Chondrocyte (in vitro differentiated cells): ENCODE measurements at regions not wholly inside any gene's neighbourhood (a gene's known extent, or its start where the extent isn't known, plus 50 kb on each side); places are given as distances from the start of the nearest gene placed in this dataset.
"Not testable (repeated sequence)": the region's sequence is repeated elsewhere in the genome, so short reads cannot be mapped to it uniquely, and the experiment has no call there.

Source experiments
- DNase-seq: peaks from one replicate; pipeline ENCODE4 v3.0.0; 2021; ENCODE audit warnings: mixed read lengths, low spot score
- H3K27ac Mint-ChIP-seq: one replicate; pipeline ENCODE4 v1.8.0; 2021; ENCODE audit warnings: mild to moderate bottlenecking, moderate library complexity, mixed read lengths; ENCODE audit not compliant: unreplicated experiment
- H3K27me3 Mint-ChIP-seq: 2 replicates; pipeline ENCODE4 v1.8.0; 2021; ENCODE audit warnings: low read depth, mixed read lengths
- H3K36me3 Mint-ChIP-seq: 2 replicates; pipeline ENCODE4 v1.8.0; 2021; ENCODE audit warnings: low read depth, mixed read lengths
- H3K4me1 Mint-ChIP-seq: 2 replicates; pipeline ENCODE4 v1.8.0; 2021; ENCODE audit warnings: low read depth, mild to moderate bottlenecking, mixed read lengths
- H3K4me3 Mint-ChIP-seq: one replicate; pipeline ENCODE4 v1.8.0; 2021; ENCODE audit warnings: mild to moderate bottlenecking, moderate library complexity, mixed read lengths; ENCODE audit not compliant: unreplicated experiment
- H3K9me3 Mint-ChIP-seq: 2 replicates; pipeline ENCODE4 v1.8.0; 2021; ENCODE audit warnings: low read depth, mixed read lengths
- CTCF ChIP-seq: fragments of 200-600 bp; sonication (generic); IDR thresholded peaks from 2 replicates; pipeline ENCODE4 v1.5.0; 2021; ENCODE audit warnings: antibody characterized with exemption, mild to moderate bottlenecking, moderate library complexity

- Mint-ChIP-seq H3K36me3 (no peaks in the 10 kb centered on the region), H3K27me3 (peaks cover 13% of the 10 kb centered on the region), H3K9me3 (no peaks in the 10 kb centered on the region), H3K4me3 (no peak overlapping the region), H3K4me1 (no peaks in the 10 kb centered on the region), H3K27ac (no peak overlapping the region)
- DNase-seq, result no peak
- TF ChIP-seq CTCF, result no peak
These were observed 196.5 kb downstream of the LNPK start for GRCh38 chr2:175805442-175806124.

- Mint-ChIP-seq H3K27ac (no peak overlapping the region), H3K9me3 (no peaks in the 10 kb centered on the region), H3K36me3 (no peaks in the 10 kb centered on the region), H3K4me1 (no peaks in the 10 kb centered on the region), H3K27me3 (peaks cover 13% of the 10 kb centered on the region), H3K4me3 (no peak overlapping the region)
- TF ChIP-seq CTCF, result no peak
- DNase-seq, result no peak
These were observed 197.9 kb downstream of the LNPK start for GRCh38 chr2:175804122-175804521.

- not testable (repeated sequence) for H3K27ac Mint-ChIP-seq, H3K27me3 Mint-ChIP-seq
These were observed 205.6 kb downstream of the LNPK start for GRCh38 chr2:175796422-175796821.

GRCh38 chr2:175793648-175794047 is 208.4 kb downstream of the LNPK start:
- H3K4me1 Mint-ChIP-seq, result no peaks in the 10 kb centered on the region
- H3K9me3 Mint-ChIP-seq, result peaks cover 24% of the 10 kb centered on the region
- H3K4me3 Mint-ChIP-seq, result no peak overlapping the region
- no peaks in the 10 kb centered on the region for H3K27me3 Mint-ChIP-seq
- no peak overlapping the region for H3K27ac Mint-ChIP-seq
- no peak for DNase-seq
- TF ChIP-seq CTCF, result no peak
- no peaks in the 10 kb centered on the region for H3K36me3 Mint-ChIP-seq

More at GRCh38 chr2:175796422-175796821, 205.6 kb downstream of the LNPK start:
- not testable (repeated sequence) for DNase-seq, H3K4me3 Mint-ChIP-seq, H3K4me1 Mint-ChIP-seq, H3K36me3 Mint-ChIP-seq
- H3K9me3 Mint-ChIP-seq, result peaks cover 27% of the 10 kb centered on the region

GRCh38 chr2:175792881-175793280 is 209.2 kb downstream of the LNPK start:
- H3K9me3 Mint-ChIP-seq, result peaks cover 19% of the 10 kb centered on the region
- no peaks in the 10 kb centered on the region for H3K36me3 Mint-ChIP-seq
- no peaks in the 10 kb centered on the region for H3K4me1 Mint-ChIP-seq
- H3K4me3 Mint-ChIP-seq, result no peak overlapping the region
- H3K27me3 Mint-ChIP-seq, result peaks cover 1% of the 10 kb centered on the region
- no peak overlapping the region for H3K27ac Mint-ChIP-seq
- no peak for DNase-seq
- no peak for TF ChIP-seq CTCF

GRCh38 chr2:175792199-175792598 is 209.9 kb downstream of the LNPK start:
- no peaks in the 10 kb centered on the region for H3K4me1 Mint-ChIP-seq
- no peak overlapping the region for H3K4me3 Mint-ChIP-seq
- H3K27me3 Mint-ChIP-seq, result peaks cover 4% of the 10 kb centered on the region
- TF ChIP-seq CTCF, result no peak
- H3K9me3 Mint-ChIP-seq, result peaks cover 17% of the 10 kb centered on the region
- H3K36me3 Mint-ChIP-seq, result no peaks in the 10 kb centered on the region
- no peak for DNase-seq
- no peak overlapping the region for H3K27ac Mint-ChIP-seq
